ENCODE measurements at regions not wholly inside any gene's neighbourhood (a gene's known extent, or its start where the extent isn't known, plus 50 kb on each side); places are given as distances from the start of the nearest gene placed in this dataset.

- TF ChIP-seq, protein P1, sequence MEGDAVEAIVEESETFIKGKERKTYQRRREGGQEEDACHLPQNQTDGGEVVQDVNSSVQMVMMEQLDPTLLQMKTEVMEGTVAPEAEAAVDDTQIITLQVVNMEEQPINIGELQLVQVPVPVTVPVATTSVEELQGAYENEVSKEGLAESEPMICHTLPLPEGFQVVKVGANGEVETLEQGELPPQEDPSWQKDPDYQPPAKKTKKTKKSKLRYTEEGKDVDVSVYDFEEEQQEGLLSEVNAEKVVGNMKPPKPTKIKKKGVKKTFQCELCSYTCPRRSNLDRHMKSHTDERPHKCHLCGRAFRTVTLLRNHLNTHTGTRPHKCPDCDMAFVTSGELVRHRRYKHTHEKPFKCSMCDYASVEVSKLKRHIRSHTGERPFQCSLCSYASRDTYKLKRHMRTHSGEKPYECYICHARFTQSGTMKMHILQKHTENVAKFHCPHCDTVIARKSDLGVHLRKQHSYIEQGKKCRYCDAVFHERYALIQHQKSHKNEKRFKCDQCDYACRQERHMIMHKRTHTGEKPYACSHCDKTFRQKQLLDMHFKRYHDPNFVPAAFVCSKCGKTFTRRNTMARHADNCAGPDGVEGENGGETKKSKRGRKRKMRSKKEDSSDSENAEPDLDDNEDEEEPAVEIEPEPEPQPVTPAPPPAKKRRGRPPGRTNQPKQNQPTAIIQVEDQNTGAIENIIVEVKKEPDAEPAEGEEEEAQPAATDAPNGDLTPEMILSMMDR (IDR thresholded peaks at IDR 0.05), result no peak
- TF ChIP-seq POLR2A (IDR thresholded peaks at IDR 0.05), result no peak
Observed at GRCh38 chr2:132279930-132280615, 118.3 kb upstream of the ANKRD30BL start.
